Transverse colon (tissue), 4 donors: ENCODE measurements at regions not wholly inside any gene's neighbourhood (a gene's known extent, or its start where the extent isn't known, plus 50 kb on each side); places are given as distances from the start of the nearest gene placed in this dataset.
A peak's percentile ranks its signal among the peaks of the same experiment; 100 is the strongest.

Source experiments
- DNase-seq: peaks from one replicate; pipeline ENCODE4 v3.0.0-alpha.2; 2019
- H3K27ac ChIP-seq, 4 donors: fragments of 200-600 bp; sonication (generic); 2 replicates each; pipeline ENCODE4 v1.5.1; 2016 to 2018; ENCODE audit warnings: inconsistent platforms in 4 of 4
- H3K27me3 ChIP-seq: fragments of 200-600 bp; sonication (generic); 2 replicates; pipeline ENCODE4 v1.5.1; 2017; ENCODE audit warnings: inconsistent platforms
- H3K36me3 ChIP-seq, 4 donors: fragments of 200-600 bp; sonication (generic); 2 replicates each; pipeline ENCODE4 v1.5.1; 2017 to 2019; ENCODE audit warnings: inconsistent platforms in 4 of 4
- H3K4me1 ChIP-seq, 4 donors: fragments of 200-600 bp; sonication (generic); 2 replicates each; pipeline ENCODE4 v1.5.1; 2017 to 2020; ENCODE audit warnings: inconsistent platforms in 4 of 4
- H3K4me3 ChIP-seq, 4 donors: fragments of 200-600 bp; sonication (generic); 1 replicate in 1 of 4; 2 replicates in 3 of 4; pipeline versions ENCODE4 v1.5.1 to v1.6.1; 2017 to 2019; ENCODE audit warnings: inconsistent platforms in 4 of 4
- H3K9me3 ChIP-seq, 2 donors: fragments of 200-600 bp; sonication (generic); 2 replicates each; pipeline ENCODE4 v1.5.1; 2017 to 2019; ENCODE audit warnings: inconsistent platforms in 2 of 2
- CTCF ChIP-seq, 5 experiments: fragments of 200-600 bp in 3 of 5; fragments of 450-650 bp in 2 of 5; sonication (generic) in 3 of 5; IDR thresholded peaks; 1 replicate in 2 of 5; 2 replicates in 3 of 5; pipeline ENCODE4 v1.5.1; 2016 to 2017; ENCODE audit warnings: antibody characterized with exemption in 5 of 5, inconsistent platforms in 3 of 5, mild to moderate bottlenecking in 2 of 5, moderate library complexity in 1 of 5
- EP300 ChIP-seq: sonication (generic); formaldehyde crosslinking; IDR thresholded peaks from one replicate; pipeline ENCODE4 v1.6.1; 2017; ENCODE audit warnings: antibody characterized with exemption, low read depth
- POLR2A ChIP-seq: fragments of 450-650 bp; IDR thresholded peaks from one replicate; pipeline ENCODE4 v1.6.1; 2016; ENCODE audit warnings: antibody characterized with exemption, mild to moderate bottlenecking, moderate library complexity
- POLR2AphosphoS5 ChIP-seq, 3 donors: sonication (generic); formaldehyde crosslinking; IDR thresholded peaks; one replicate each; pipeline ENCODE4 v1.6.1; 2016; ENCODE audit warnings: antibody characterized with exemption in 3 of 3
- WGBS, 2 donors: methylation state at CpG; one replicate each; pipeline ENCODE4 v1.1.5; 2018; ENCODE audit warnings: low coverage in 1 of 2; 5-methylcytosine and 5-hydroxymethylcytosine counted together
- in situ Hi-C, 4 donors: fragments of 200-750 bp; cut with MboI; loops; one replicate each; pipeline versions ENCODE4 v1.15.0 to v1.15.1; 2017; ENCODE audit warnings: low sequenced_read_pairs in 3 of 4, low pct_ligation_motif_present in 1 of 4, low pct_unique_long_range_greater_than_20kb in 1 of 4
- intact Hi-C: fragments of 100-400 bp; cut with DNase I; formaldehyde crosslinking; loops from one replicate; pipeline ENCODE4 v1.15.1; 2023; ENCODE audit warnings: low total_unique reads

GRCh38 chr11:70568814-70569617, 170.7 kb downstream of the CTTN start:
- no peaks in the 10 kb centered on the region for H3K27me3 ChIP-seq
- 87% methylated on average over 29 of the region's 30 CpGs; no CpG with 5 or more reads in 1 of the 2 donors for WGBS, 2 donors
- TF ChIP-seq EP300 (no peak), POLR2A (no peak), CTCF (IDR thresholded peaks at IDR 0.05) (no peak), POLR2AphosphoS5 (IDR thresholded peaks at IDR 0.05) (no peak)
- DNase-seq: no peak
- no peaks in the 10 kb centered on the region for H3K36me3 ChIP-seq
- H3K4me1 ChIP-seq: peaks cover 4 to 23% (median 14%) of the 10 kb centered on the region in 4 donors
- H3K27ac ChIP-seq: peak overlapping the region; percentile 71 to 82 (median 80)
- in situ Hi-C loops (no loop called here), intact Hi-C loops (no loop called here)
- H3K9me3 ChIP-seq: no peaks in the 10 kb centered on the region
- peak overlapping the region in 2 of 4 donors; percentile 25 to 48 for H3K4me3 ChIP-seq

- Histone ChIP-seq H3K4me1 (peaks cover 4 to 19% (median 14%) of the 10 kb centered on the region in 4 donors), H3K9me3 (no peaks in the 10 kb centered on the region), H3K27me3 (no peaks in the 10 kb centered on the region), H3K27ac (no peak overlapping the region), H3K36me3 (no peaks in the 10 kb centered on the region), H3K4me3 (no peak overlapping the region)
- intact Hi-C loops (no loop called here), in situ Hi-C loops (no loop called here)
- 88 to 100% methylated on average over 3 to 8 of the region's 8 CpGs for WGBS, 2 donors
- TF ChIP-seq POLR2A (no peak), POLR2AphosphoS5 (IDR thresholded peaks at IDR 0.05) (no peak), CTCF (IDR thresholded peaks at IDR 0.05) (no peak), EP300 (no peak)
- no peak for DNase-seq
Observed at GRCh38 chr11:70569618-70569890, 171.2 kb downstream of the CTTN start.

- H3K27ac ChIP-seq: no peak overlapping the region
- in situ Hi-C loops: no loop called here
- 90 to 94% methylated on average over 2 to 15 of the region's 19 CpGs for WGBS, 2 donors
- H3K4me3 ChIP-seq: no peak overlapping the region
- H3K9me3 ChIP-seq: no peaks in the 10 kb centered on the region
- intact Hi-C loops: no loop called here
- no peaks in the 10 kb centered on the region for H3K36me3 ChIP-seq
- no peak for TF ChIP-seq EP300
- TF ChIP-seq CTCF (IDR thresholded peaks at IDR 0.05): no peak
- TF ChIP-seq POLR2A: no peak
- no peak for TF ChIP-seq POLR2AphosphoS5 (IDR thresholded peaks at IDR 0.05)
- no peaks in the 10 kb centered on the region for H3K27me3 ChIP-seq
- peaks cover 4 to 19% (median 14%) of the 10 kb centered on the region in 4 donors for H3K4me1 ChIP-seq
- no peak for DNase-seq
Observed at GRCh38 chr11:70569996-70570692, 171.8 kb downstream of the CTTN start.

- peaks cover 4 to 19% (median 14%) of the 10 kb centered on the region in 4 donors for H3K4me1 ChIP-seq
- intact Hi-C loops: no loop called here
- H3K36me3 ChIP-seq: no peaks in the 10 kb centered on the region
- no peak for TF ChIP-seq POLR2AphosphoS5 (IDR thresholded peaks at IDR 0.05)
- 61 to 87% methylated on average over 3 to 11 of the region's 11 CpGs for WGBS, 2 donors
- no peak overlapping the region for H3K4me3 ChIP-seq
- in situ Hi-C loops: no loop called here
- H3K9me3 ChIP-seq: no peaks in the 10 kb centered on the region
- no peak for DNase-seq
- no peak overlapping the region for H3K27ac ChIP-seq
- H3K27me3 ChIP-seq: no peaks in the 10 kb centered on the region
Observed at GRCh38 chr11:70570693-70571395, 172.5 kb downstream of the CTTN start.
